BLaER1 (cell line): ENCODE measurements at regions not wholly inside any gene's neighbourhood (a gene's known extent, or its start where the extent isn't known, plus 50 kb on each side); places are given as distances from the start of the nearest gene placed in this dataset.

ENCODE experiments used
- H3K27ac ChIP-seq: shearing (Covaris generic); formaldehyde crosslinking; 2 replicates; pipeline ENCODE4 v1.8.1; 2022
- H3K27me3 ChIP-seq: shearing (Covaris generic); formaldehyde crosslinking; 2 replicates; pipeline ENCODE4 v1.8.1; 2022
- H3K36me3 ChIP-seq: shearing (Covaris generic); formaldehyde crosslinking; 2 replicates; pipeline ENCODE4 v1.8.1; 2022
- H3K4me1 ChIP-seq: shearing (Covaris generic); formaldehyde crosslinking; 2 replicates; pipeline ENCODE4 v1.8.1; 2022
- H3K4me2 ChIP-seq: shearing (Covaris generic); formaldehyde crosslinking; 2 replicates; pipeline ENCODE4 v1.8.1; 2022
- H3K4me3 ChIP-seq: shearing (Covaris generic); formaldehyde crosslinking; 2 replicates; pipeline ENCODE4 v1.8.1; 2022
- H3K9ac ChIP-seq: shearing (Covaris generic); formaldehyde crosslinking; 2 replicates; pipeline ENCODE4 v1.8.1; 2022
- H3K9me3 ChIP-seq: shearing (Covaris generic); formaldehyde crosslinking; 2 replicates; pipeline ENCODE4 v1.8.1; 2022
- H4K20me1 ChIP-seq: shearing (Covaris generic); formaldehyde crosslinking; 2 replicates; pipeline ENCODE4 v1.8.1; 2022
- Cebpa-rat ChIP-seq: shearing (Covaris generic); IDR thresholded peaks from 2 replicates; pipeline ENCODE4 v1.8.1; 2022

- H4K20me1 ChIP-seq: no peaks in the 10 kb centered on the region
- no peak overlapping the region for H3K27ac ChIP-seq
- peaks cover 7% of the 10 kb centered on the region for H3K4me1 ChIP-seq
- peaks cover 6% of the 10 kb centered on the region; the same call in 1 of the 2 replicates for H3K9me3 ChIP-seq
- TF ChIP-seq Cebpa-rat: no peak
- no peak overlapping the region for H3K4me2 ChIP-seq
- no peak overlapping the region for H3K9ac ChIP-seq
- H3K36me3 ChIP-seq: no peaks in the 10 kb centered on the region
- H3K27me3 ChIP-seq: no peaks in the 10 kb centered on the region
- no peak overlapping the region for H3K4me3 ChIP-seq
Measured at GRCh38 chr17:65381152-65381551, 180.3 kb downstream of the AXIN2 start.

DNA sequence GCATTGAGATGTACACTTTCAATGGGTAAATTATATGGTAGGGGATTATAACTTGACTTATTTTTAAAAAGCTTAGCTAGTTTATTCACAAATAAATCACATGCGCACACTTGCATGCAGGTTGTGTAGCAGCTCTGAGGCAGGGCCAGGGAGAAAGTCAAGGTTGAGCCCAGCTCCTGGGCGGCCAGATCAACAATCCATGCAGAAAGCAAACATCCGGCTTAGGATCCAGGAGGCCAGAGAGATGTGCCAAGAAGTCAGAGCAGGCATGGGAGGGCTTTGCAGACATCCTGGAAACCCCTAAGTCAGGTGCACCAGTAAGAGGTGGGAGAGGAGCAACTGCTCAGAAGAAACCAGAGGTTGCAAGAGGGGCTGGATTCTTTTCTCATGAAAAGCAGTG lies 186.5 kb downstream of the AXIN2 start:
- H3K9ac ChIP-seq: no peak overlapping the region
- no peak overlapping the region for H3K4me3 ChIP-seq
- no peaks in the 10 kb centered on the region for H3K9me3 ChIP-seq
- no peak overlapping the region for H3K27ac ChIP-seq
- H3K4me1 ChIP-seq: no peaks in the 10 kb centered on the region
- H3K36me3 ChIP-seq: no peaks in the 10 kb centered on the region
- H3K27me3 ChIP-seq: no peaks in the 10 kb centered on the region
- no peak for TF ChIP-seq Cebpa-rat
- H3K4me2 ChIP-seq: no peak overlapping the region
- H4K20me1 ChIP-seq: no peaks in the 10 kb centered on the region

DNA sequence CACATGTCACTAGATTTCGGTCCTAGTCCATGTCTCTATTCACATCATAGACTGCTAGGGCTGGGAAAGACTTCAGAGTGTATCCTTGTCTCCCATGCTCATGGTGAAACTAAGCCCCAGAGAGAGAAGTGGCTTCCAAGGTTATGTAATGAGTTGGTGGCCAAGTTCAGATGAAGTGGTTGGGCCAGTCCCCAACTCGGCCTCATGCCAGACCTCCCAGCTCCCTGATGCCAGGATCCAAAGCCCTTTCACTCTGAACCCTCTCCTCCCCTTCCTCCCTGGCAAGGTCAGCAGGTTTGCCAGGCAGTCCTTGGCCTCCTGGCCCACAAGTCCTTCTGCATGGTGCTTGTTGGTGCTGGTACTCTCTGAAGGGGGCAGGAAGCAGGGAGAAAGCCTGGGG lies 189.7 kb downstream of the AXIN2 start:
- Histone ChIP-seq H3K9me3 (no peaks in the 10 kb centered on the region), H3K4me3 (no peak overlapping the region), H3K4me2 (no peak overlapping the region), H3K36me3 (no peaks in the 10 kb centered on the region), H3K27me3 (no peaks in the 10 kb centered on the region), H4K20me1 (no peaks in the 10 kb centered on the region), H3K9ac (no peak overlapping the region), H3K4me1 (no peaks in the 10 kb centered on the region), H3K27ac (no peak overlapping the region)
- TF ChIP-seq Cebpa-rat: no peak

DNA sequence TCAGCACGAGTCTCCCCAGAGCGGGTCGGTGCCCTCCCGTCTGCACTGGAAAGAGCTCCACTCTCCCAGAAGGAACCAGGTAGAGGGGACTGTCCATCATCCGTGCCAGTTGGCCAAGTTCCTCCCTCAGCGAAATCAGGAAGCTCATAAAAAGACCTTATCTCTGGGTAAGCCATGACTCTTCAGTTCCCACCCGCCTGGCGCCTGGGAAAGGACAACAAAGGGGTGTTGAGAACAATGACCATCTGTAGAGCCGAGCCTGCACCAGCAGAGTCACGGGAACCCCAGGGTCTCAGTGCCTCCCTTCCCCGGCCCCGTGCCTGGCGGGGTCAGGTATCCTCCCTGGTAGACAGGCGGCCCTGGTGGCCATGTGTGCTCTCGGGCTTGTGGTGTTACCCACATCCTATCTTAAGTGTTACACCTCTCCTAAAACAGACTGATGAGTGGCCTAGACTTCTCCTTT lies 190.7 kb downstream of the AXIN2 start:
- H3K9ac ChIP-seq: no peak overlapping the region
- TF ChIP-seq Cebpa-rat: no peak
- H3K9me3 ChIP-seq: no peaks in the 10 kb centered on the region; the same call in 1 of the 2 replicates
- no peak overlapping the region for H3K4me2 ChIP-seq
- no peaks in the 10 kb centered on the region for H3K4me1 ChIP-seq
- no peaks in the 10 kb centered on the region for H3K27me3 ChIP-seq
- no peak overlapping the region for H3K4me3 ChIP-seq
- H3K27ac ChIP-seq: no peak overlapping the region
- H4K20me1 ChIP-seq: no peaks in the 10 kb centered on the region
- H3K36me3 ChIP-seq: no peaks in the 10 kb centered on the region

DNA sequence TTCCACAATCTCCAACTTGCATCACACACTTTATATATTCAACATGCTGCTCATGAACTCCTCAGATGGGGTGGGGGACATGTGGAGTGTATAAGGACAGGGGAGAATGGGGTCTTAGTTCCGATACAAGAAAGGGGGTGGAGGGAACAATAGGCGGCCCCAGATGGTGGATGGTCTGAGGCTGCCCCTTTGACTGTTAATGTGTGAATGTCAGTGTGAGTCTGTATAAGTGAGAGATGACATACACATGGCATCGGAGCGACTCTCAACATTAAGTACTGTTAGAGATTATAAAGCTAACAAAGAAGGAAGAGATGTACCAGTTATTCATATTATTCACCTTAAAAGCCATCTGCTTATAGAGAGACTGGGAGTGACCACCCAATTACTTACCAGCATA lies 193.1 kb downstream of the AXIN2 start:
- no peak overlapping the region for H3K4me3 ChIP-seq
- H3K4me1 ChIP-seq: peaks cover 1% of the 10 kb centered on the region
- H3K9ac ChIP-seq: no peak overlapping the region
- H4K20me1 ChIP-seq: no peaks in the 10 kb centered on the region
- H3K27ac ChIP-seq: no peak overlapping the region
- H3K4me2 ChIP-seq: no peak overlapping the region
- no peaks in the 10 kb centered on the region for H3K36me3 ChIP-seq
- H3K9me3 ChIP-seq: peaks cover 8% of the 10 kb centered on the region
- H3K27me3 ChIP-seq: no peaks in the 10 kb centered on the region
- TF ChIP-seq Cebpa-rat: no peak

GRCh38 chr17:65366102-65366844 lies 195.2 kb downstream of the AXIN2 start:
- no peak overlapping the region for H3K4me2 ChIP-seq
- no peaks in the 10 kb centered on the region for H4K20me1 ChIP-seq
- no peak overlapping the region for H3K27ac ChIP-seq
- no peaks in the 10 kb centered on the region for H3K36me3 ChIP-seq
- H3K9me3 ChIP-seq: peaks cover 8% of the 10 kb centered on the region
- H3K27me3 ChIP-seq: no peaks in the 10 kb centered on the region
- peaks cover 13% of the 10 kb centered on the region for H3K4me1 ChIP-seq
- TF ChIP-seq Cebpa-rat: no peak
- no peak overlapping the region for H3K4me3 ChIP-seq
- no peak overlapping the region for H3K9ac ChIP-seq

DNA sequence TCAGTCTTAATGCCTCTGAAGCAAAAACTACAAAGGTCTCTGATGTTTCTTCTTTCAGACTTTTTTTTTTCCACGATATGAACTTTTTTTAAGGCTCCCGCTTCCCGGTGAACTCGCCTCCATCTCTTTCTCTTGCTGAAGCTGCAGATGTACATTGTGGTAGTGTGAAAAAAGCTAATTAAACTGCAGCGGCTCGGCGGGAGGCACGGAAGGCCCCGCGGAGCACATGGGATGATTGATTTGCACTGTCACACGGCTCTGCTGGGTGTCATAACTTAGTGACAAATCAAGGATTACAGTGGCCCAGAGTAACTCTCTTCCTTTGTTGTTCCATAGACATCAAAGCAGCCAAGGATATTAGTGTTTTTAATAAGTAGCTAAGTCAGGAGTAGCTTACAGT lies 196.3 kb downstream of the AXIN2 start:
- H4K20me1 ChIP-seq: no peaks in the 10 kb centered on the region
- H3K9me3 ChIP-seq: peaks cover 8% of the 10 kb centered on the region
- no peak overlapping the region for H3K27ac ChIP-seq
- no peaks in the 10 kb centered on the region for H3K27me3 ChIP-seq
- peaks cover 13% of the 10 kb centered on the region for H3K4me1 ChIP-seq
- no peak for TF ChIP-seq Cebpa-rat
- H3K9ac ChIP-seq: no peak overlapping the region
- no peaks in the 10 kb centered on the region for H3K36me3 ChIP-seq
- no peak overlapping the region for H3K4me3 ChIP-seq
- H3K4me2 ChIP-seq: no peak overlapping the region

DNA sequence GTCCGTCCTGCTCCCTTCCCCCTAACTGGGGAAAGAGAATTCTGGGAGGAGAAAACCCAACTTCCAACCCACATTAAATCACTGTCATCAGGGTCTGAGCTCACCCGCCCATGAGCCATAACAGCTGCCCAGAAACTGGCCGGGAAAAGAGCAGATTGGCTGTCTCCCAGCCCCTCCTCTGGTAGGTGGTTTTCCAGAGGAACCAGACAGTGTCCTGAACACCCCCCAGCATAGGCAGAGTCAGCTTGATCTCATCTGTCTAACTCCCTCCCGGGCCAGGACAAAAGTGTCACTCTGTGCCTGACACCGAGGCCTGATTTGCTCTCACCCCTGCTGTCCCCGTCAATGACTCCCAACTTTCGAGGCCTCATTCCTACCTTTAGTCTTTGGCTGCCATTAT lies 197.0 kb downstream of the AXIN2 start:
- peaks cover 8% of the 10 kb centered on the region for H3K9me3 ChIP-seq
- no peaks in the 10 kb centered on the region for H4K20me1 ChIP-seq
- H3K4me3 ChIP-seq: no peak overlapping the region
- no peak for TF ChIP-seq Cebpa-rat
- no peaks in the 10 kb centered on the region for H3K27me3 ChIP-seq
- H3K4me2 ChIP-seq: no peak overlapping the region
- H3K27ac ChIP-seq: no peak overlapping the region
- no peaks in the 10 kb centered on the region for H3K36me3 ChIP-seq
- H3K9ac ChIP-seq: no peak overlapping the region
- peaks cover 13% of the 10 kb centered on the region for H3K4me1 ChIP-seq

DNA sequence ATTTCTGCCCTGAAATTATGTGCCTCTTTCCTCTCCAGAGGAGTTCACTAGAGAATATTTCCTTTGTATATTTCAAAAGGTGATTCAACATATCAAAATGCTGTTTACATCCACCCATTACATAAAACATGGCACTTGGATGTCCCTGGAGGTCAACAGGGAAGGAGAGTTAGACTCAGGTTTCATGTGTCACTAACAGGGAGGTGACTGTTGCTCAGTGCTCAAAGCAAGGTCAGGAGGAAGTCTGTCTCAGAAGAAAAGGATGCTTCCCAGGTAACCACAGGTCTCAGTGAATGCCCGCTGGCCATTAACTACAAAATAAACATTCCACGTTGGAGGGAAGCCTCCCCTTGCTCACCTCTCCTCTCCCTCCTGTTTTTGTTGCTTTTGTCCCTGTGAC lies 198.6 kb downstream of the AXIN2 start:
- peaks cover 13% of the 10 kb centered on the region for H3K4me1 ChIP-seq
- H3K9ac ChIP-seq: no peak overlapping the region
- H4K20me1 ChIP-seq: no peaks in the 10 kb centered on the region
- H3K27me3 ChIP-seq: no peaks in the 10 kb centered on the region
- H3K36me3 ChIP-seq: no peaks in the 10 kb centered on the region
- peak overlapping the region; percentile 38 for H3K4me2 ChIP-seq
- no peak for TF ChIP-seq Cebpa-rat
- no peak overlapping the region for H3K27ac ChIP-seq
- no peak overlapping the region for H3K4me3 ChIP-seq
- peaks cover 8% of the 10 kb centered on the region for H3K9me3 ChIP-seq

GRCh38 chr17:65360961-65361552 lies 200.4 kb downstream of the AXIN2 start:
- Histone ChIP-seq H3K27me3 (no peaks in the 10 kb centered on the region), H3K27ac (no peak overlapping the region), H4K20me1 (no peaks in the 10 kb centered on the region), H3K9me3 (peaks cover 8% of the 10 kb centered on the region), H3K4me1 (peaks cover 17% of the 10 kb centered on the region), H3K4me2 (no peak overlapping the region), H3K9ac (no peak overlapping the region), H3K36me3 (no peaks in the 10 kb centered on the region), H3K4me3 (no peak overlapping the region)
- no peak for TF ChIP-seq Cebpa-rat
